Left ventricle myocardium inferior (tissue), 1 donor: ENCODE measurements at regions not wholly inside any gene's neighbourhood (a gene's known extent, or its start where the extent isn't known, plus 50 kb on each side); places are given as distances from the start of the nearest gene placed in this dataset.
"Not testable (repeated sequence)": the region's sequence is repeated elsewhere in the genome, so short reads cannot be mapped to it uniquely, and the experiment has no call there.

Experiments used
- DNase-seq: peaks from one replicate; pipeline ENCODE4 v3.0.0-alpha.2; 2020
- H3K27ac ChIP-seq: fragments of 200-600 bp; replicated peaks from 2 replicates; pipeline ENCODE4 v1.8.0; 2021
- H3K27me3 ChIP-seq: fragments of 200-600 bp; 2 replicates; pipeline ENCODE4 v1.8.0; 2021; ENCODE audit warnings: low read depth
- H3K36me3 ChIP-seq: fragments of 200-600 bp; 2 replicates; pipeline ENCODE4 v1.8.0; 2021
- H3K4me1 ChIP-seq: fragments of 200-600 bp; 2 replicates; pipeline ENCODE4 v1.8.0; 2021
- H3K4me3 ChIP-seq: fragments of 200-600 bp; 2 replicates; pipeline ENCODE4 v1.8.0; 2021; ENCODE audit warnings: mild to moderate bottlenecking, moderate library complexity
- H3K9me3 ChIP-seq: fragments of 200-600 bp; replicated peaks from 2 replicates; pipeline ENCODE4 v1.8.0; 2021
- intact Hi-C: fragments of 100-400 bp; cut with micrococcal nuclease; formaldehyde crosslinking; loops from one replicate; pipeline ENCODE4 v1.11.0; 2022
- donor health status: DM: no; HTN: yes; CAD: no; lungs with severe emphysema.

- H3K4me1 ChIP-seq, H3K4me3 ChIP-seq, H3K36me3 ChIP-seq, H3K27me3 ChIP-seq, intact Hi-C loops, H3K27ac ChIP-seq, H3K9me3 ChIP-seq: not testable (repeated sequence)
- DNase-seq, result peak; percentile 13
Measured at GRCh38 chr21:13986996-13987958, 223.5 kb downstream of the LIPI start.

- H3K4me1 ChIP-seq, H3K27ac ChIP-seq, H3K9me3 ChIP-seq, H3K4me3 ChIP-seq, intact Hi-C loops, H3K27me3 ChIP-seq, H3K36me3 ChIP-seq: not testable (repeated sequence)
- peak; percentile 9 for DNase-seq
Measured at GRCh38 chr21:13985865-13986863, 224.6 kb downstream of the LIPI start.

- intact Hi-C loops, H3K36me3 ChIP-seq, H3K27ac ChIP-seq, DNase-seq, H3K27me3 ChIP-seq, H3K9me3 ChIP-seq, H3K4me1 ChIP-seq, H3K4me3 ChIP-seq: not testable (repeated sequence)
Measured at GRCh38 chr21:13985137-13985864, 225.5 kb downstream of the LIPI start.

GRCh38 chr21:13984728-13985127 lies 226.0 kb downstream of the LIPI start:
- intact Hi-C loops, H3K27me3 ChIP-seq, H3K27ac ChIP-seq, H3K36me3 ChIP-seq, H3K9me3 ChIP-seq, H3K4me1 ChIP-seq, H3K4me3 ChIP-seq: not testable (repeated sequence)
- DNase-seq, result peak; percentile 9

- H3K27ac ChIP-seq, H3K4me3 ChIP-seq, H3K36me3 ChIP-seq, intact Hi-C loops, H3K9me3 ChIP-seq, H3K4me1 ChIP-seq: not testable (repeated sequence)
- peak; percentile 9 for DNase-seq
- peaks cover 10% of the 10 kb centered on the region for H3K27me3 ChIP-seq
Measured at GRCh38 chr21:13981176-13982087, 229.3 kb downstream of the LIPI start.

- DNase-seq, result peak; percentile 36
- H3K9me3 ChIP-seq, H3K36me3 ChIP-seq, H3K4me1 ChIP-seq, H3K27ac ChIP-seq, intact Hi-C loops: not testable (repeated sequence)
- Histone ChIP-seq H3K4me3 (peak overlapping the region; percentile 62), H3K27me3 (peaks cover 10% of the 10 kb centered on the region)
Measured at GRCh38 chr21:13980115-13980662, 230.6 kb downstream of the LIPI start.

GRCh38 chr21:13979608-13980007 lies 231.1 kb downstream of the LIPI start:
- peak overlapping the region; percentile 62 for H3K4me3 ChIP-seq
- intact Hi-C loops, H3K36me3 ChIP-seq, H3K9me3 ChIP-seq, H3K4me1 ChIP-seq, H3K27ac ChIP-seq: not testable (repeated sequence)
- peak; percentile 10 for DNase-seq
- H3K27me3 ChIP-seq, result peaks cover 10% of the 10 kb centered on the region

GRCh38 chr21:13974582-13974981 lies 236.2 kb downstream of the LIPI start:
- H3K4me1 ChIP-seq, H3K27me3 ChIP-seq, H3K4me3 ChIP-seq, intact Hi-C loops, H3K36me3 ChIP-seq, DNase-seq, H3K9me3 ChIP-seq, H3K27ac ChIP-seq: not testable (repeated sequence)

GRCh38 chr21:13969853-13970252 lies 240.9 kb downstream of the LIPI start:
- H3K9me3 ChIP-seq, intact Hi-C loops, H3K36me3 ChIP-seq, H3K27ac ChIP-seq, DNase-seq, H3K27me3 ChIP-seq, H3K4me1 ChIP-seq, H3K4me3 ChIP-seq: not testable (repeated sequence)

- H3K36me3 ChIP-seq, H3K4me1 ChIP-seq, H3K27ac ChIP-seq, H3K9me3 ChIP-seq, H3K27me3 ChIP-seq, H3K4me3 ChIP-seq, DNase-seq, intact Hi-C loops: not testable (repeated sequence)
Measured at GRCh38 chr21:13969002-13969401, 241.8 kb downstream of the LIPI start.

GRCh38 chr21:13963259-13963658 lies 247.5 kb downstream of the LIPI start:
- H3K4me3 ChIP-seq, H3K4me1 ChIP-seq, DNase-seq, H3K27ac ChIP-seq, intact Hi-C loops, H3K36me3 ChIP-seq, H3K27me3 ChIP-seq, H3K9me3 ChIP-seq: not testable (repeated sequence)
